Sigmoid colon (tissue), 6 donors: ENCODE measurements at regions not wholly inside any gene's neighbourhood (a gene's known extent, or its start where the extent isn't known, plus 50 kb on each side); places are given as distances from the start of the nearest gene placed in this dataset.

Experiments used
- DNase-seq: peaks from one replicate; pipeline ENCODE4 v3.0.0-alpha.2; 2019
- H3K27ac ChIP-seq, 4 donors: fragments of 200-600 bp; sonication (generic); one replicate each; pipeline ENCODE4 v1.5.1; 2016 to 2019; ENCODE audit warnings: mild to moderate bottlenecking in 1 of 4
- H3K27me3 ChIP-seq, 3 donors: fragments of 200-600 bp; sonication (generic); one replicate each; pipeline ENCODE4 v1.5.1; 2019; ENCODE audit warnings: mild to moderate bottlenecking in 1 of 3
- H3K36me3 ChIP-seq, 4 donors: fragments of 200-600 bp; sonication (generic); one replicate each; pipeline ENCODE4 v1.5.1; 2016 to 2019
- H3K4me1 ChIP-seq, 4 donors: fragments of 200-600 bp; sonication (generic); one replicate each; pipeline ENCODE4 v1.5.1; 2017 to 2019
- H3K4me3 ChIP-seq, 4 donors: fragments of 200-600 bp; sonication (generic); one replicate each; pipeline ENCODE4 v1.5.1; 2017 to 2019; ENCODE audit warnings: mild to moderate bottlenecking in 2 of 4, moderate library complexity in 1 of 4
- H3K9me3 ChIP-seq, 4 donors: fragments of 200-600 bp in 3 of 4; sonication (generic) in 3 of 4; one replicate each; pipeline versions ENCODE4 v1.5.1 to v1.6.1; 2013 to 2019
- CTCF ChIP-seq, 4 experiments: fragments of 450-650 bp in 3 of 4; fragments of 200-600 bp in 1 of 4; IDR thresholded peaks; one replicate each; pipeline ENCODE4 v1.5.1; 2016 to 2019; ENCODE audit warnings: antibody characterized with exemption in 4 of 4, mild to moderate bottlenecking in 3 of 4, moderate library complexity in 2 of 4
- EP300 ChIP-seq, 4 donors: sonication (generic); formaldehyde crosslinking; IDR thresholded peaks; one replicate each; pipeline ENCODE4 v1.6.1; 2017; ENCODE audit warnings: antibody characterized with exemption in 4 of 4
- POLR2A ChIP-seq, 2 donors: fragments of 450-650 bp; IDR thresholded peaks; one replicate each; pipeline ENCODE4 v1.6.1; 2016; ENCODE audit warnings: antibody characterized with exemption in 2 of 2, mild to moderate bottlenecking in 2 of 2, moderate library complexity in 2 of 2
- POLR2AphosphoS5 ChIP-seq, 4 donors: sonication (generic); formaldehyde crosslinking; IDR thresholded peaks; one replicate each; pipeline ENCODE4 v1.6.1; 2017; ENCODE audit warnings: antibody characterized with exemption in 4 of 4
- WGBS, 2 donors: extraction: QIAGEN DNeasy Blood & Tissue Kit; methylation state at CpG; one replicate each; pipeline ENCODE4 v1.1.7; 2013; 5-methylcytosine and 5-hydroxymethylcytosine counted together
- intact Hi-C: fragments of 100-400 bp; cut with DNase I; formaldehyde crosslinking; loops from one replicate; pipeline ENCODE4 v1.15.1; 2023
- donor health status: healthy with polysubstance abuse.
- donor health status: healthy.

- no peak for DNase-seq
- Histone ChIP-seq H3K27ac (no peak overlapping the region), H3K4me3 (no peak overlapping the region), H3K27me3 (peaks cover 0 to 4% (median 0%) of the 10 kb centered on the region in 3 donors), H3K9me3 (no peaks in the 10 kb centered on the region), H3K36me3 (no peaks in the 10 kb centered on the region), H3K4me1 (no peaks in the 10 kb centered on the region)
- TF ChIP-seq POLR2AphosphoS5 (IDR thresholded peaks at IDR 0.05) = no peak
- no peak for TF ChIP-seq EP300 (IDR thresholded peaks at IDR 0.05)
- no peak for TF ChIP-seq POLR2A (IDR thresholded peaks at IDR 0.05)
- TF ChIP-seq CTCF (IDR thresholded peaks at IDR 0.05) = no peak
- 83 to 84% methylated on average over 7 of the region's 7 CpGs for WGBS, 2 donors
- intact Hi-C loops = no loop called here
These were observed 419.2 kb downstream of the GLRX3 start for GRCh38 chr10:130555411-130555750.

- TF ChIP-seq EP300 (IDR thresholded peaks at IDR 0.05) = no peak
- no peak for TF ChIP-seq POLR2AphosphoS5 (IDR thresholded peaks at IDR 0.05)
- TF ChIP-seq POLR2A (IDR thresholded peaks at IDR 0.05) = no peak
- TF ChIP-seq CTCF (IDR thresholded peaks at IDR 0.05) = no peak
- 62 to 69% methylated on average over 8 of the region's 8 CpGs for WGBS, 2 donors
- H3K27me3 ChIP-seq = peaks cover 0 to 4% (median 0%) of the 10 kb centered on the region in 3 donors
- H3K27ac ChIP-seq = no peak overlapping the region
- intact Hi-C loops = no loop called here
- no peaks in the 10 kb centered on the region for H3K4me1 ChIP-seq
- H3K36me3 ChIP-seq = no peaks in the 10 kb centered on the region
- no peaks in the 10 kb centered on the region for H3K9me3 ChIP-seq
- H3K4me3 ChIP-seq = no peak overlapping the region
- no peak for DNase-seq
These were observed 421.1 kb downstream of the GLRX3 start for GRCh38 chr10:130557181-130557845.

GRCh38 chr10:130558746-130559546, 422.8 kb downstream of the GLRX3 start:
- intact Hi-C loops = no loop called here
- no peak for DNase-seq
- Histone ChIP-seq H3K4me1 (no peaks in the 10 kb centered on the region), H3K27ac (no peak overlapping the region), H3K36me3 (no peaks in the 10 kb centered on the region), H3K27me3 (peaks cover 0 to 2% (median 0%) of the 10 kb centered on the region in 3 donors), H3K4me3 (no peak overlapping the region), H3K9me3 (no peaks in the 10 kb centered on the region)
- no peak for TF ChIP-seq POLR2AphosphoS5 (IDR thresholded peaks at IDR 0.05)
- TF ChIP-seq EP300 (IDR thresholded peaks at IDR 0.05) = no peak
- TF ChIP-seq POLR2A (IDR thresholded peaks at IDR 0.05) = no peak
- no peak for TF ChIP-seq CTCF (IDR thresholded peaks at IDR 0.05)
- 73 to 76% methylated on average over 11 of the region's 11 CpGs for WGBS, 2 donors

- WGBS, 2 donors = 64 to 77% methylated on average over 6 of the region's 6 CpGs
- intact Hi-C loops = no loop called here
- Histone ChIP-seq H3K4me3 (no peak overlapping the region), H3K9me3 (no peaks in the 10 kb centered on the region), H3K4me1 (no peaks in the 10 kb centered on the region), H3K27ac (no peak overlapping the region), H3K27me3 (no peaks in the 10 kb centered on the region), H3K36me3 (no peaks in the 10 kb centered on the region)
- TF ChIP-seq POLR2A (IDR thresholded peaks at IDR 0.05) (no peak), POLR2AphosphoS5 (IDR thresholded peaks at IDR 0.05) (no peak), CTCF (IDR thresholded peaks at IDR 0.05) (no peak), EP300 (IDR thresholded peaks at IDR 0.05) (no peak)
- no peak for DNase-seq
These were observed 423.3 kb downstream of the GLRX3 start for GRCh38 chr10:130559547-130559880.
